G401 (cell line): ENCODE measurements at regions not wholly inside any gene's neighbourhood (a gene's known extent, or its start where the extent isn't known, plus 50 kb on each side); places are given as distances from the start of the nearest gene placed in this dataset.
"Not testable (repeated sequence)": the region's sequence is repeated elsewhere in the genome, so short reads cannot be mapped to it uniquely, and the experiment has no call there.

Experiments used
- DNase-seq: peaks from one replicate; pipeline ENCODE4 v3.0.0-alpha.2; 2015; ENCODE audit warnings: low spot score
- in situ Hi-C: cut with HindIII; loops from 2 replicates; pipeline ENCODE4 v1.10.0; 2016; ENCODE audit warnings: low sequenced_read_pairs, mixed read lengths

DNA sequence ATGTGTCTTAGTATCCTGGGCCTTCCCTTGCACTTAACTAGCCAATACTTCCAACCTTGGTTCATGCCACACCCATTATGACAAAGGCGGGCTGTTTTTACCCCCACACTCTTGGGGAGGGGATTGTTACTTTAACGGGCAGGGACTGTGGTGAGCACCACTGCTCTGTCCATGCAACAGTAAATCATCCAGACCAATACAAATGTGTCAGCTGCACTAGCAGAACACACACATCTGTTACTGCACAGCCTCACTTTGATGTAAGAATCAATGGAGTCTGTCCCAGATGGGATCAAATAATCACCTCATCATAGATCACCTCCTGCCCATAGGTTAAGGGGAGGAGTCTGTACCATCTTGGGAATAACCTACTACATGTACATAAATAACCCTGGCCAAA lies 58.1 kb downstream of the NPAP1 start:
- in situ Hi-C loops: no loop called here
- no peak for DNase-seq

DNA sequence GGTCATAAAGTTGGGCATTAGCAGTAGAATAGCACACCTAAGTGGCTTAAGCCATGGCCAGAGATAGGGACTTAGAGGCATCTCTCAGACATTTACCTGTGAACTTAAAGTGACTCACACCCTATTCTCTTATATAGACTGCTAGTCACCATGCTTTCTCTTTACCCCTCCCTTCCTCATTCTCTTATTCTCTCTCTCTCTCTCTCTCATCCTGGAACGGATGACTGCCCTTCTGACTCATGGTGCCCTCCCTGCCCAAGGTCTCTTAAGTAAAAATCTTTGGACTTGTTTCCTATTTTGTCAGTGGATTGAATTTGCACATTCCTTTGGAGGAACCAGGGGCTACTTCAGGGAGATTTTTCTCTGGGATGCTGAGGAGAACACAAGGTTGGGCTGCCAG lies 58.8 kb downstream of the NPAP1 start:
- in situ Hi-C loops: no loop called here
- DNase-seq: no peak

DNA sequence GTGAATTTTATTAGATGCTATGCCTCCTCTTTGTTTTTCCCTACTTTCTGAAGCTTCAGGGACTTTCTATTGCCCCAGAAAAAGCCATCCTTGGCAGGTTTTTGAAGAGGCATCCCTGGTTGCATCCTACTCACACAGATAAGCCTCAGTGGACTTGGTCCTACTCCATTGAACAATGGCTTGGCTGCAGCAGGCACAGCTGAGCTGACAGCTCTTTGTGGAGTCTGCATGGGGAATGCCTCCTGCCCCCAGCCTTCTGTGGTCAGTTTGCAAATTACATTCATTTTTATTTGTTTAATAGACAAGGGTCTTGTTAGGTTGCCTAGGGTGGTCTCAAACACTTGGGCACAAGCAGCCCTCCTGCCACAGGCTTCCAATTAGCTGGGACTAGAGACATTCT lies 69.7 kb downstream of the NPAP1 start:
- in situ Hi-C loops: no loop called here
- DNase-seq: no peak

DNA sequence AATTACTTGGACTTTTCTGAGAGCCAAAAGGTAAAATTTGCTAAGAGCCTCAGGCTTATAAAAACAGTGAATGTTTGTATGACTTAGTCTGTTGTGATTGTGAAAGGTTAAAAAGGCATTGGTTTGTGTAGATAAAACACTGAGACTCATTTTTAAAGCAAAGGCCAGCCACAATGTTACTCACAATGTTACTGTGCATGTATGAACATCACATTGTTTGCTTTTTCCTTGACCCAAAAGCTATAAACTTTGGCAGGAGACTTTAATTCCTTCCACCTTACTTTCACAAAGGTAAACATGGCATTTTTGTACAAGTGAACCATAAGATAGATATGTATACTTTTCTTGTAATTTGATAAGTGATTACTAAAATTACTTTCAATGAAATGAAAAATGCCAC lies 70.5 kb downstream of the NPAP1 start:
- in situ Hi-C loops: no loop called here
- no peak for DNase-seq

GRCh38 chr15:24747376-24747775 lies 71.8 kb downstream of the NPAP1 start:
- in situ Hi-C loops: no loop called here

GRCh38 chr15:24748812-24749439 lies 73.4 kb downstream of the NPAP1 start:
- DNase-seq: no peak
- in situ Hi-C loops: no loop called here

More at GRCh38 chr15:24747376-24747775, 71.8 kb downstream of the NPAP1 start:
- DNase-seq: no peak

DNA sequence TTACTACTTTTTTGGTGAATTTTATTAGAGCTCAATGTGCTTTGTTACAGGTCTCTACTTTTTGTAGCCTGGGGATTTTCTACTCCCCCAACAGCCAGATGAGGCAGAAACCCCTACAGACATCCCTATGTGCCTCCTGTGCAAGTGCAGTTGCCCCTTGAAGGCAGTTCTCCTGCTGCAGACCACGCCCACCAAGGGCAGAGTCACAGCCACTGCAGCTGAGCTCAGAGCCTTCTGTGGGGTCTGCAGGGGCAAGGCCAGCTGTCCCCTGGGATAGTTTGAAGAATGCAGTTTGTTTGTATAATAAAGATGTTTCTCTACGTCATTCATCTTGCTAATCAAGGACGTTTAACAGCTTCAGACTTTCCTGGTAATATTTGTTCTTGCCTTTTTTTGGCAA lies 76.8 kb downstream of the NPAP1 start:
- no peak for DNase-seq

DNA sequence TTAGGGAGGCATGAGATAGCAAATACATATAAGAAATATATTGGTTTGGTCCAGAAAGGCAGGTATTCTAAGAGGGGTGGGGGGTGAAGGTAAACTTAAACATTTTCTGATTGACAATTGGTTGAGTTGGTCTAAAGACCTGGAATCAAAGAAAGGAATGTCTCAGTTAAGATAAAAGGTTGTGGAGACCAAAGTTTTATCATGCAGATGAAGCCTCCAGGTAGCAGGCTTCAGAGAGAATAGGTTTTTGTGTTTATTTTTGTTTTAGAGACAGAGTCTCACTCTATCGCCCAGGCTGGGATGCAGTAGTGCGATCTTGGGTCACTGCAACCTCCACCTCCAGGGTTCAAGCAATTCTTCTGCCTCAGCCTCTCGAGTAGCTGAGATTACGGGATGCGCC lies 80.5 kb downstream of the NPAP1 start:
- DNase-seq: no peak
- in situ Hi-C loops: no loop called here

More for the DNA sequence above, 76.8 kb downstream of the NPAP1 start:
- in situ Hi-C loops: no loop called here

DNA sequence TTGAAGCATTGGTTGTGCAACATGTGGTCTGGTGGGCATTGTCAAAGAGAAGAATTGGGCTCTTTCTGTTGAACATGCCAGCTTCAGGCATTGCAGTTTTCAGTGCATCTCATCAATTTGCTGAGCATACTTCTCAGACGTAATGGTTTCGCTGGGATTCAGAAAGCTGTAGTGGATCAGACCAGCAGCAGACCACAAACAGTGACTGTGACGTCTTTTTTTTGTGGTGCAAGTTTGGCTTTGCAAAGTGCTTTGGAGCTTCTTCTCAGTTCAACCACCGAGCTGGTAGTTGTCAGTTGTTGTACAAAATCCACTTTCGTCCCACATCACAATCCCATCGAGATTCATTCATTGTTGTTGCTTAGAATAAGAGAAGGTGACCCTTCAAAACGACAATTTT lies 84.5 kb downstream of the NPAP1 start:
- in situ Hi-C loops: no loop called here
- no peak for DNase-seq

DNA sequence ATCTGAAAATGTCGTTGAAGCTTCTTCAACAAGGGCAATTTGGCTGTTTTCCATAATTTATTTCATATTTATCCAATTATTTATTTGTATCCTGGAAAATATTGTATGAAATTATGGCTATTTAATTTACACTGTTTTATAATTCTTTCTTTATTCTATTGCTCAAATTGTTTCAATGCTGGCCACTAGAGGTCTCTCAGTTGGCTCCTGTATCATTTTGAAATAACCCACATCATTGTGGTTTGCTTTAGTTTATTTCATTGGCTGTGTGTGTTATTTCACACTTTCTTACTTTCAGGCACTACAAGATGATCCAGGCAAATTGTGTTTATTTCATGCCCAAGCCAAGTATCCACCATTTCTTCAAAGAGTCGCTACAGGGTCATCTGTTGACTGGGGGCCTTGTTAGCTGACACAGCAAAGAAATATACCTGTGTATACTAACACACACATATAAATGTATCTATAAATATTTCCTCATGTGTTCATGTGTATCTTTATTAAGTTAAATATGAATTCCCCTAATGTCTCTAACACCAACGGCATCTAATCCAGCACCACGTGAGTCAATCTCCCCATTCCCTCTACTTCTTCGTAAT lies 86.2 kb downstream of the NPAP1 start:
- DNase-seq: peak; percentile 28
- in situ Hi-C loops: no loop called here

GRCh38 chr15:24763891-24764290 lies 88.3 kb downstream of the NPAP1 start:
- DNase-seq: no peak
- in situ Hi-C loops: no loop called here

DNA sequence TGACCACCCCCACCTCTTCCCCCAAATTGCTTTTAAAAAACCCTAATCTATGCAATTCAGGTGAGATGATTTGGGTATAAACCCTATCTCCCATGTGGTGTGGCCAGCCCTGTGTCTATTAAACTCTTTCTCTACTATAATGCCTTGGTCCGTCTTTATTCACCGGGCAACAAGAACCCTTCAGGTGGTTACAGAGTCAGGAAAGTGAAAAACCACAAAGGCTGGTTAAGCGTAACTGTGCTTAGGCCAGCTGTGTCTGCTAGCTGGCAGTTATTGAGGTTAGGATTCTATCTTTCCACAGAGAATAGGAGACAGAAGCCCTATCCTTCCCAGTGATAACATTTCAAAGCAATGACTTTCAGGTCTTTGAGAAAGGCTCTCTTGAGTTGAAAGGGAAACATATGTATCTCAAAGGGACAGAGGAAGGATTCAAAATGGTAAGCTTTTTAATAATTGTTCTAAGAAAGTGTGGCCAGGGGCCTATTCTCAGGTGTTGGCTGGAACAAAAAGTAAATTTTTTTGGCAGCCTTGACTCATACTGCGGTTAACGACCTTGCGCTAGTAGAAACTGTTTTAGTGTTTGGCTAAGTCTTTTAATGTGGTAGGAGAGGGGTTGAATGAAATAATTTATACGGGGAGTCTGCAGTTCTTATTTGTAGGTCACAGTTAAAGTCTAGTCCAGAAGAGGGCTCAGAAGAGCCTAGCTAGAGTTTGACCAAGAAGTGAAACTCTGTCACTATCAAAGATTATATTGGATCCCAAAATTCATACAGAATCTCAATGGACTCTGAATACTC lies 89.0 kb downstream of the NPAP1 start:
- DNase-seq: no peak
- in situ Hi-C loops: no loop called here

DNA sequence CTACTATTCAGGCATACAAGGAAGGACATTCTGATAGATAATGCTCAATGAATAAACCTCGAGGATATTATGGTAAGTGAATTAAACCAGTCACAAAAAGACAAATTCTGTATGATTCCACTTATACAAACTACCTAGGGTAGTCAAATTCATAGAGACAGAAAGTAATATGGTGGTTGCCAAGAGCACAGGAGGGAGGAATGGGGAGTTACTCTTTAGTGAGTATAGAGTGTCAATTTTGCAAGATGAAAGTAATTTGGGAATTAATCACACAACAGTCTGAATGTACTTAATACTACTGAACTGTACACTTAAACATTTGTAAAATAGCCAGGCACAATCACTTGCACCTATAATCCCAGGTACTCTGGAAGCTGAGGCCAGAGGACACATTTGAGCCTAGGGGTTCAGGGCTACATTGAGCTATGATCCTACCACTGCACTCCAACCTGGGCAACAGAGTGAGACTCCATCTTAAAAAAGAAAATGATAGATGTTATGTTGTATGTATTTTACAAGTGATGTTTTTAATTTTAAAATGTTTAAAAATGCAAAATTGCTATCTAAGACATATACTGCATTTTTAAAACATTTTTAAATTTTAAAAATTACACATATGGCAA lies 91.0 kb downstream of the NPAP1 start:
- DNase-seq: no peak
- in situ Hi-C loops: no loop called here

DNA sequence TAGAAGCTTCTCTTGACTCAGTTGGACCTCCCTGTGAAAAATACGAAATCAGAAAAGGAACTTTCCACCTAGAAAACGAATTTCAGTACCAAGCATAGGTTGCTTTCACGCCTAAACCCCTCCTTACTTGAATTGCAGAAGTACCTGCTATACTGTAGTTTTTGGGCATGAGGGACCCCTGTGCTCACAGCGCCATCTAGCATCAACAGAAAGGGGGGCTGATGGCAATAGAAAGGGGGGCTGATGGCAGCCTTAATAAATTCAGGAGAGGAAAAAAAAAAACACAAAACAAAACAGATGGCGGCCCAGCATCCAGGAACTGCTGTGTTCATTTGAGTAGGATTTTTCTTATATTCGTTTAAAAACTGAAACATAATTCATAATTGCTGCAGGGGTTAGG lies 96.7 kb downstream of the NPAP1 start:
- no peak for DNase-seq
- in situ Hi-C loops: no loop called here

- in situ Hi-C loops: no loop called here
- peak; percentile 70 for DNase-seq
Observed at GRCh38 chr15:24772686-24773373, 97.3 kb downstream of the NPAP1 start.

DNA sequence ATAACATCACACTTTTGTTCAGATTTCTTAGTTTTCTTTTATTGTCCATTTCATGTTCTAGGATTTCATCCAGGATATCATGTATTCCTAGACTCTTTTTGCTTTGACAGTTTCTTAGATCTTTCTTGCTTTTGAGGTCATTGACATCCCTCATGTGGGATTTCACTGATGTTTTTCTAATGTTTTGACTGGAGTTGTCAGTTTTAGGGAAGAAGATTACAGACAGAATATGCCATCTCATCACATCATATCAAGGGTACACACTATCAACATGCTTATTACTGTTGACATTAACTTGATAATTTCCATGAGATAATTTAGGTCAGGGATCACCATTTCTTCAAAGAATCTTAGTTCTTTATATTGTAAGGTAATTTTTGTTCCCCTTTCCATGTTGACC lies 101.7 kb downstream of the NPAP1 start:
- DNase-seq: no peak
- in situ Hi-C loops: no loop called here

DNA sequence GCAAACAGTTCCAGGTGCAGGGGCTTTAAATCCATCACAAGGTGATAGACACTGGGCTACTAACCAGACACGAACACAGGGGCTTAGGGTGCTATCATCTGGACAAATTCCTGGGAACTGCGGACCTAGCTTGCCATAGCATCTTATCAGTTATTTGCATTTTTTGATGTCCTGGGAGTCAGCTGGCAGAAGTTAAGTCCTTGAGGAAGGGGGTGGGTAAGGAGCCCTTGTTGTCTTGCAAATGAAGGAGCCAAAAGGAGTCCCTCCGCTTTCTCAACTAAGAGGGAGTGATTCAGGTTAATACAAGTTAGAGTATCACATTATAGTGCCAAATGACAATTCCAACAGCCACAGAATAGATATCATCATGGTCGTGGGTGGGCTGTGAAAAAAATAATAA lies 108.9 kb downstream of the NPAP1 start:
- in situ Hi-C loops: no loop called here
- DNase-seq: no peak

DNA sequence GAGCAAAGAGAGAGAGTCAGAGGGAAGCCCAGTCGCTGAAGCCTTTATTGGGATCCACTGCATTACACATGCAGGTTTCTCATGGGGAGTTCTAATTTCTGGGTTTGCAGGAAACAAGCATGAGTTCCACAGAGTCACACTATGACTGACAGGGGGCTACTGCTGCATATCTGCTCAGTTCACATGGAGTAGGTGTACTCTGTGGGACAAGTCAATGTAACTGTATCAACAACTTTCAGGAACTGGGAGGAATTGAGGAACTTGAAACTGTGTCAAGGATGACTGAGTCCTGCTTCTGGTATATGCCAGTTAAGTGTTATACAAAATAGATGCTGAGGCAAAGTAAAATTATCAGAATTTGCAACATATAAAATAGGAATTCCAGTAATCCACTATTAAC lies 110.8 kb downstream of the NPAP1 start:
- DNase-seq: no peak
- in situ Hi-C loops: no loop called here

DNA sequence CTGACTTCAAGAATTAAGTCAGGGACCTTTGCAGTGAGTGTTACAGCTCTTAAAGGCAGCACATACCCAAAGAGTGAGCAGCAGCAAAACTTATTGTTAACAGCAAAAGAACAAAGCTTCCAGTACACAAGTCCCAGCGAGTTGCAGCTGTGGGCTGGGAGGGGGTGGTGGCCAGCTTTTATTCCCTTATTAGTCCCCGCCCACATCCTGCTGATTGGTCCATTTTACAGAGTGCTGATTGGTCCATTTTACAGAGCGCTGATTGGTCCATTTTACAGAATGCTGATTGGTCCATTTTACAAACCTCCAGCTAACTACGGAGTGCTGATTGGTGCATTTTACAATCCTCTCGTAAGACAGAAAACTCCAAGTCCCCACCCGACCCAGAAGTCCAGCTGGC lies 127.0 kb downstream of the NPAP1 start:
- in situ Hi-C loops, DNase-seq: not testable (repeated sequence)

DNA sequence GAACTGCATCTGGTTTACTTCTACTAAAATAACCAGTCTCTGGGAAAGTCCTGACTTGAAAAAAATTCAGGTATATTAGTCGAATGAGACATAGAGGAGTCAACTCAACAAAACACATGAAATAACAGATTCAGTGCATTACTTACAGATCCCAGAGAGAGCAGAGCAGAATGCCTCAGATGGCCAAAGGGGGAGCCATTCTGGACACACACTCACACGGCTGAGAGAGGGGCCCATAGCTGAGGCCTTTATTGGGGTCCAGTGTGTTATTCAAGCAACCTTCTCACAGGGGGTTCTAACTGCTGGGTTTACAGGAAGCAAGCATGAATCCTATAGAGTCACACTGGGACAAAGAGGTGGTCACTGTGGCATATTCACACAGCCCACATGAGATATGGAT lies 135.1 kb upstream of the SNRPN start:
- in situ Hi-C loops: no loop called here
- DNase-seq: no peak
